Activated naive CD4-positive, alpha-beta T cell treated with anti-CD3 and anti-CD28 coated beads, Interleukin-2, amount 50 U/mL, for 16 hours (primary cell): ENCODE measurements at regions not wholly inside any gene's neighbourhood (a gene's known extent, or its start where the extent isn't known, plus 50 kb on each side); places are given as distances from the start of the nearest gene placed in this dataset.

Experiments
- DNase-seq: peaks from one replicate; pipeline ENCODE4 v3.0.0-alpha.2; 2020

- no peak for DNase-seq
Measured at GRCh38 chr13:63999614-64000305, 2584.1 kb upstream of the PCDH20 start.

DNA sequence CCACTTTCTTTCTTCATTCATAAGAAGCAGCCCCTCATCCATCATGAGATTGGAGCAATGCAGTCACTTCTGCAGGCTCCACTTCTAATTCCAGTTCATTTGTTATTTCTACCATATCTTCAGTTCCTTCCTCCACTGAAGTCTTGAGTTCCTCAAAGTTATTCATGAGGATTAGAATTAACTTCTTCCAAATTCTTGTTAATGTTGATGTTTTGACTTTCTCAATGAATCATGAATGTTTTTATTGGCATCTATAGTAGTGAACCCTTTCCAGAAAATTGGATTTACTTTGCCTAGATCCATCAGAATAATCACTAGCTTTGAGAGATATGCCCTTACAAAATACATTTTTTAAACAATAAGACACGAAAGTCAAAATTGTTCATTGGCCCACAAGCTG, 2567.7 kb upstream of the PCDH20 start:
- DNase-seq = no peak

- no peak for DNase-seq
Measured at GRCh38 chr13:63979951-63980350, 2564.3 kb upstream of the PCDH20 start.

DNA sequence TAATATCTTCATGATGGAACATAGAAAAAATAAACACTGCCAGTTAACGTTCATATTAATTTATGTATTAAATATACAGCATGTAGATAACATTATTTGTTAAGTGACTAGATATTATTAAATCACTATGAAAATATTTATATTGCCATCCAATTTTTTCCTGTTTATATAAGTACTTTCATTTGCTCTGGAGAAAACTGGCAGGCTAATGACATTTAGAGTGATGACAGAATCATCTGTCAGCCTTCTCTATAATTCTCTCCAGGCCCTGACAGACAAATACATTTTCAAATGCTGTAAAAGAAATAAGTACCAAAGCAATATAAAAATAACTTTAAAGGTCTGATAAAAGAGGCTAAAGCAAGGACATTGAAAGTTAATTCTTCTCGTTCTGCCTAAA, 2556.7 kb upstream of the PCDH20 start:
- DNase-seq = no peak

DNA sequence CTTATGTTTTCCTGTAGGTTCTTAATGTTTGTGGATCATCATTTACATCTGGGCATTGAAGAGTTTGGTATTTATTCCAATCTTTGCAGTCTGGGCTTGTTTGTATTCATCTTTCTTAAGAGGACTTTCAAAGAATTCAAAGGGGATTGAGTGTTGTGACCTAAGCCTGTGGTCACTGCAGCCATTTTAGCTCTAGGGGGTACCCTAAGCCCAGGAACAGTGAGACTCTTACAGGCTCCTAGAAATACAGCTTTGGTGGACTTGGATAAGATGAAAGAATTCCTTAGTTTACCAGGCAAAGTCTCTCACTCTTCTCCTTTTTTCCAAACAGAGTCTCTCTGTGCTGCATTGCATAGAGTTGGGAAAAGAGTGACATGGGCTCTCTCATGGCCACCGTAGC, 2539.0 kb upstream of the PCDH20 start:
- no peak for DNase-seq

DNA sequence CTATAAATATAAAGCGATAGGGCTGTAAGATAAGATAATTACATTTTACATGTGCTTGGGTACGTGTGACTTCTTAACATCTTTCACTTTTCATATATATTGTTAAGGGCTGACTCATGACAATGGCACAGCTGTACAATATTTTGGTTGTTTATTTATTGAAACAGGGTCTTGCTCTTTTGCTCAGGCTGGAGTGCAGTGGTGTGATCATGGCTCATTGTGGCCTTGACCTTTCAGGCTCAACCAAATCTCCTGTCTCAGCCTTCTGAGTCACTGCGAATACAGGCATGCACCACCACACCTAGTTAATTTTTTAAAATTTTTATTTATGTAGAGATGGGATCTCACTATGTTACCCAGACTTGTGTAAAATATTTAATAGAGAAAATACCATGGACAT, 2532.4 kb upstream of the PCDH20 start:
- no peak for DNase-seq

GRCh38 chr13:63944911-63945310, 2529.3 kb upstream of the PCDH20 start:
- no peak for DNase-seq

- DNase-seq = no peak
Measured at GRCh38 chr13:63942372-63942771, 2526.7 kb upstream of the PCDH20 start.

GRCh38 chr13:63938851-63939250, 2523.2 kb upstream of the PCDH20 start:
- DNase-seq = no peak

DNA sequence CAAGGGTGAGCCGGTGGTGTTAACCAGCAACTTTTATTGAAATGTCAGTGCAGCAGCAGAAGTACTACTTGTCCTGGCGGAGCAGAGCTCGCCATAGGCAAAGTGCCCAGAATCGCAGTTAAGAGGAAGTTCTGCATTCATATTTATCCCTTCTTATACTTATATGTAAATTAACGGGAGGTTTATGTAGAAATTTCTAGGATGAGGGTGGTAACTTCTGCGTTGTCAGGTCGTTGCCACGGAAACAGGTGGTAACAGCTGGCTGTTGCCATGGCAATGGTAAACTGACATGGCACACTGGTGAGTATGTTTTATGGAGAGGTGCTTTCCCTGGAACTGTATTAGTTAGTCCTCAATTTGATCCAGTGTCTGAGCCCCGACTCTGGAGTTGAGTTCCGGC, 2494.9 kb upstream of the PCDH20 start:
- no peak for DNase-seq

DNA sequence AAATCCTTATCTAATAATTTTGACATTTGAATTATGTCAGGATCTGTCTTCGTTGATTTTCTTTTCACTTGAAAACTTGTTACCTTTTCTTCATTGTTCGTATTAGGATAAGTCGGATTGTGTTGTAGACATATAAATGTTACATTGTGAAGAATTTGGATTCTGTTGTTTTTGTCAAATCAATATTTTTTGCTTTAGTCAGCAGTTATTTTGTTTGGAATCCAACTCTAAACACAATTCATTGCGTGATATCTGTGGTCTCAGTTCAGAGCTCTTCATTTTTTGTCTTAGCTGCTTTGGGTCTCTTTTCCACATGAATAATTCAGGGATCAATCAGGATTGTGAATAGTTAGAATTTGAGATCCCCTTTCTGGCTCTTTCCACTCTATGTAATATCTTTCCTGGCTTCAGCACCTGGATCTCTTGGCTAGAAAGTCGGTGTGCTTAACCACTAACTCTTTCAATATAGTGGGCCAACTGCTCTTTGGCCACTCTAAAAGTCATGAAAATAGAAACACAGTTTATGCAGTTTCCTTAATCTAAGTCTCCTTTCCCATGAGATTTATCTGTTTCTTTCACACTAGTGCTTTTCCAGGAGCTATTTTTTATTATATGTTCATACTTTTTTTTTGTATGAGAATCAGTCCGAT, 2494.2 kb upstream of the PCDH20 start:
- DNase-seq = no peak

DNA sequence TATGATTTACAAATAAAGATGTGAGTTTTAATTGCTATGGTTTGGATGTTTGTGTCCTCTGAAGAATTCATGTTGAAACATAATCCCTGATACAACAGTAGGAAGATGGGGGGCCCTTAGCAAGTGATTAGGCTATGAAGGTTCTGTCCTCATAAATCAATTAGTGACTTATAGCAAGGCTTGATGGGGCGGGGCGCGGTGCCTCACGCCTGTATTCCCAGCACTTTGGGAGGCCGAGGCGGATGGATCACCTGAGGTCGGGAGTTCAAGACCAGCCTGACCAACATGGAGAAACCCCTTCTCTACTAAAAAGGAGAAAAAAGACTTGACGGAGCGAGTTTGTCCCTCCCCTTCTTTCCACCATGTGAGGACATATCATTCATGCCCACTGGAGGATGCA, 2486.5 kb upstream of the PCDH20 start:
- no peak for DNase-seq

DNA sequence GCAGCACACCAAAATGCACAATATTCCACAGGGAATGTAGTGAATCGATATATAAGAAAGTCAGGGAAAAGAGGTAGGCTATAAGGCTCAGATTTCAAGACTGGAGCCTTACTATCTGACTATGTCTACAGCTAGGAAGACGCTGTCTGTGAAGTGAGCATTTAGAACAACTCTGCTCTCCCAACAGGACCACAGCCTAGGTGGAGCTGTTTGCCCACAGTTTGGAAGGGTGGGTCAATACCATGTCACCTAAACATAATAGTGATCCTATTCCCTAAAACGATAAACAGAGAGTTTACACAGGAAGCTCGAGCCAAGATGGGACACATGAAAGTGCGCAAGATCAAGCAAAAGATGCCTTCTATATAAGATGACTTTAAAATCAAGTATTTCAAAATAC, 2486.0 kb upstream of the PCDH20 start:
- DNase-seq = no peak

- DNase-seq = no peak
Measured at GRCh38 chr13:63900406-63900805, 2484.8 kb upstream of the PCDH20 start.

- no peak for DNase-seq
Measured at GRCh38 chr13:63896321-63896720, 2480.7 kb upstream of the PCDH20 start.

DNA sequence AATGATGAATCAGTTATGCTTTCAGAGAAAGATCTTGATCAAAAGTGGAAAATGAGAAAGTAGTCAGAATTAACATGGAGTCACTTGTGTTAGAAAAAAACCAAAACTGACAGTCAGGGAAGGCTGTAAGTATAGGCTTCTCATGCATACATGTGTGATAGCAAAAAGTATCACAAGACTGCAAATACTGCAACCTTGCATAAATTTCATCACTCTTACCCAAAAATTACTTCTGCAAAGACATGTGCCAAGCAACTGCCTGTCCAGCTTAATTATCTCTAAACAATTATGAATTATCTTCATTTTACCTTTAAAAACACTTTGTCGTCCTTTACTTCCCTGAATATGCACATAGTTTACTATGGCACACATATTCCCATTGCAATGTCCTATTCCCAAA, 2466.4 kb upstream of the PCDH20 start:
- DNase-seq = no peak

GRCh38 chr13:63880705-63881104, 2465.1 kb upstream of the PCDH20 start:
- DNase-seq = no peak

DNA sequence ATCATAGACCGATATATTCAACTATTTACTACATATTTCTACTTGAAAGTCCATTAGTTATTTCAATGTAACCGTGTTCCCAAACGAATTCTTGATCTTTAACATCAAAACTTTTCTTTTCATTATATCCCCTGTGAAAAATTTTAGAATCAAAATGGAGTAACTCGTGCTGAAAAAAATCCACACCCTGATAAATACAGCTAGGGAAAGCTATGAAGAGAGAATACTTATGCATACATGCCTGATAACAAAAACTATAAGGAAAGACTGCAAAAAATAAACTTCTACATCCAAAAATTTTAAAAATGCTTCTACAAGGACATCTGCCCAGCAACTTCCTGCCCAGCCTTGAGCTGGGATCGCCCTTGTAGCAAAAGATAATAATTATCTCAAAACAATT, 2458.3 kb upstream of the PCDH20 start:
- no peak for DNase-seq

DNA sequence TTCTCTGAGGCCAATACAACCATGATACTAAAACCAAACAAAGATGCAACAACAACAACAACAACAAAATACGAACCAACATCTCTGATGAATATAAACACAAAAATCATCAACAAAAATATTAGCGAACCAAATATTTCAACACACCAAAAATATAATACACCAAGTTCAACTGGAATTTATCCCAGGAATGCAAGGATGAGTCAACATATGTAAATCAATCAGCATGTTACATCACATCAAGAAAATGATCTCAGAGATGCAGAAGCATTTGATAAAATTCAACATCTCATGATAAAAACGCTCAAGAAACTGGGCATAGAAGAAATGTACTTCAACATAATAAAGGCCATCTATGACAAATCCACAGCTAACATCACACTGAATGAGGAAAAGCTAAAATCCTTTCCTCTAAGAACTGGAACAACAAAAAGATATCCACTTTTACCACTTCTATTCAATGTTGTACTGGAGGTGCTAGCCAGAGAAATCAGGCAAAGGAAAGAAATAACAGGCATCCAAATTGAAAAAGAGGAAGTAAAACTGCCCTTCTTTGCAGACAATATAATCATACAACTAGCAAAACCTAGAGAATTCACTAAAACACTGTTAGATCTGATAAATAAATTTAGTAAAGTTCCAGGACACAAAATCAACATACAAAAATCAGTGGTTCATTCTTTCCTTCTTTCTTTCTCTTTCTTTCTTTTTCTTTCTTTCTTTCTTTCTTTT, 2448.7 kb upstream of the PCDH20 start:
- DNase-seq = no peak

GRCh38 chr13:63855457-63856118, 2439.9 kb upstream of the PCDH20 start:
- DNase-seq = no peak

GRCh38 chr13:63853816-63854215, 2438.2 kb upstream of the PCDH20 start:
- DNase-seq = no peak

- DNase-seq = no peak
Measured at GRCh38 chr13:63851526-63851925, 2435.9 kb upstream of the PCDH20 start.

- no peak for DNase-seq
Measured at GRCh38 chr13:63843766-63844699, 2428.4 kb upstream of the PCDH20 start.
